Astrocyte (in vitro differentiated cells and primary cell): ENCODE measurements at regions not wholly inside any gene's neighbourhood (a gene's known extent, or its start where the extent isn't known, plus 50 kb on each side); places are given as distances from the start of the nearest gene placed in this dataset.

Source experiments
- DNase-seq: peaks from one replicate; pipeline ENCODE4 v3.0.0-alpha.2; 2010; ENCODE audit warnings: low read depth
- FAIRE-seq: peaks from 2 replicates; lab custom pipeline; 2011; peaks lifted over from hg19 to GRCh38; lab: Jason Lieb, UNC
- H2AFZ ChIP-seq: 2 replicates; pipeline ENCODE4 v1.6.0; 2012; ENCODE audit warnings: low read depth, low read length, inconsistent platforms
- H3K27ac ChIP-seq: 2 replicates; pipeline ENCODE4 v1.5.1; 2011; ENCODE audit warnings: low read depth, low read length, inconsistent platforms
- H3K27me3 ChIP-seq: 2 replicates; pipeline ENCODE4 v1.6.0; 2011; ENCODE audit warnings: low read length, inconsistent platforms; ENCODE audit not compliant: insufficient read depth
- H3K36me3 ChIP-seq: 2 replicates; pipeline ENCODE4 v1.5.1; 2011; ENCODE audit warnings: low read length, inconsistent platforms; ENCODE audit not compliant: insufficient read depth
- H3K4me1 ChIP-seq: 2 replicates; pipeline ENCODE4 v1.5.1; 2011; ENCODE audit warnings: low read length, inconsistent platforms; ENCODE audit not compliant: insufficient read depth
- H3K4me2 ChIP-seq: 2 replicates; pipeline ENCODE4 v1.6.0; 2012; ENCODE audit warnings: low read length, inconsistent platforms
- H3K4me3 ChIP-seq: 2 replicates; pipeline ENCODE4 v1.5.1; 2011; ENCODE audit warnings: low read depth, mild to moderate bottlenecking, low read length, inconsistent platforms; ENCODE audit not compliant: insufficient read depth
- H3K79me2 ChIP-seq: 2 replicates; pipeline ENCODE4 v1.6.0; 2012; ENCODE audit warnings: mild to moderate bottlenecking, low read length, inconsistent platforms; ENCODE audit not compliant: insufficient read depth
- H3K9ac ChIP-seq: 2 replicates; pipeline ENCODE4 v1.6.0; 2012; ENCODE audit warnings: mild to moderate bottlenecking, low read length, inconsistent platforms
- H3K9me3 ChIP-seq: 2 replicates; pipeline ENCODE4 v1.5.1; 2012; ENCODE audit warnings: low read depth, mild to moderate bottlenecking, low read length, inconsistent platforms; ENCODE audit not compliant: insufficient read depth
- H4K20me1 ChIP-seq: 2 replicates; pipeline ENCODE4 v1.6.0; 2012; ENCODE audit warnings: low read length, inconsistent platforms; ENCODE audit not compliant: insufficient read depth
- H3K27ac Mint-ChIP-seq: one replicate; pipeline ENCODE4 v1.8.0; 2021; ENCODE audit warnings: mild to moderate bottlenecking, mixed read lengths; ENCODE audit not compliant: unreplicated experiment
- H3K27me3 Mint-ChIP-seq: one replicate; pipeline ENCODE4 v1.8.0; 2021; ENCODE audit warnings: low read depth, mixed read lengths; ENCODE audit not compliant: unreplicated experiment
- H3K36me3 Mint-ChIP-seq: one replicate; pipeline ENCODE4 v1.8.0; 2021; ENCODE audit warnings: low read depth, mixed read lengths; ENCODE audit not compliant: unreplicated experiment
- H3K4me1 Mint-ChIP-seq: one replicate; pipeline ENCODE4 v1.8.0; 2021; ENCODE audit warnings: low read depth, mixed read lengths; ENCODE audit not compliant: unreplicated experiment
- H3K4me3 Mint-ChIP-seq: one replicate; pipeline ENCODE4 v1.8.0; 2021; ENCODE audit warnings: mild to moderate bottlenecking, moderate library complexity, mixed read lengths; ENCODE audit not compliant: unreplicated experiment
- H3K9me3 Mint-ChIP-seq: one replicate; pipeline ENCODE4 v1.8.0; 2021; ENCODE audit warnings: mild to moderate bottlenecking, mixed read lengths; ENCODE audit not compliant: unreplicated experiment
- CTCF ChIP-seq: IDR thresholded peaks from 2 replicates; pipeline ENCODE4 v1.5.1; 2011; ENCODE audit warnings: low read depth, mild to moderate bottlenecking, inconsistent platforms, low read length, moderate library complexity; ENCODE audit not compliant: insufficient read depth
- EZH2 ChIP-seq: IDR thresholded peaks from 2 replicates; pipeline ENCODE4 v1.6.1; 2012; ENCODE audit warnings: mild to moderate bottlenecking, low read length, inconsistent platforms; ENCODE audit not compliant: insufficient read depth

- Mint-ChIP-seq H3K4me3 (no peak overlapping the region), H3K27me3 (peaks cover 6% of the 10 kb centered on the region), H3K36me3 (no peaks in the 10 kb centered on the region), H3K9me3 (peaks cover 1% of the 10 kb centered on the region), H3K4me1 (peaks cover 1% of the 10 kb centered on the region), H3K27ac (no peak overlapping the region)
- Histone ChIP-seq H3K4me1 (peaks cover 26% of the 10 kb centered on the region), H2AFZ (no peak overlapping the region), H3K4me3 (no peak overlapping the region), H3K27me3 (no peaks in the 10 kb centered on the region), H3K79me2 (peaks cover 13% of the 10 kb centered on the region), H3K9ac (no peak overlapping the region), H4K20me1 (no peaks in the 10 kb centered on the region), H3K27ac (no peak overlapping the region), H3K4me2 (peak overlapping the region; percentile 8), H3K36me3 (no peaks in the 10 kb centered on the region), H3K9me3 (no peaks in the 10 kb centered on the region)
- peak; percentile 87 for FAIRE-seq
- TF ChIP-seq CTCF = no peak
- TF ChIP-seq EZH2 = no peak
- no peak for DNase-seq
Measured at GRCh38 chr12:107462428-107463332, 222.9 kb upstream of the PWP1 start.

DNA sequence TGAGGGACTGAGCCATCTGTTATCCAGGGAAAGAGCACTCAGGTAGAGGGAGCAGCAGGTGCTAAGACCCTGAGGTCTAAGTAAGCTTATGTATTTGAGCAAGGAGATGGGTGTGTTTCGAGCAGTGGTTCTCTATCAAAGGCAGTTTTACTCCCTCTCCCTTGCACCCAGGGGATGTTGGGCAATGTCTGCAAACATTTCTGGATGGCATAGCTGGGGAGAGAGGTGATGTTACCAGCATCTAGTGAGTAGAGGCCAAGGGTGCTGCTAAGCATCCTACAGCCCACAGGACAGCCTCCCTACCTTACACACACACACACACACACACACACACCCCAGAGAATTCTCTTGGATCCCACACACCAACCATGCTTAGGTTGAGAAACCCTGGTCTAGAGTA is 221.0 kb upstream of the PWP1 start:
- no peaks in the 10 kb centered on the region for H3K27me3 ChIP-seq
- peaks cover 3% of the 10 kb centered on the region for H3K4me1 Mint-ChIP-seq
- no peak overlapping the region for H3K4me2 ChIP-seq
- no peak overlapping the region for H3K4me3 Mint-ChIP-seq
- H3K9me3 Mint-ChIP-seq = peaks cover 1% of the 10 kb centered on the region
- no peaks in the 10 kb centered on the region for H3K36me3 Mint-ChIP-seq
- no peak for DNase-seq
- no peak overlapping the region for H3K27ac Mint-ChIP-seq
- H2AFZ ChIP-seq = no peak overlapping the region
- TF ChIP-seq EZH2 (no peak), CTCF (no peak)
- peaks cover 13% of the 10 kb centered on the region for H3K79me2 ChIP-seq
- H4K20me1 ChIP-seq = no peaks in the 10 kb centered on the region
- no peak for FAIRE-seq
- peaks cover 39% of the 10 kb centered on the region for H3K4me1 ChIP-seq
- H3K9me3 ChIP-seq = no peaks in the 10 kb centered on the region
- H3K36me3 ChIP-seq = no peaks in the 10 kb centered on the region
- no peak overlapping the region for H3K27ac ChIP-seq
- H3K27me3 Mint-ChIP-seq = peaks cover 6% of the 10 kb centered on the region
- H3K9ac ChIP-seq = no peak overlapping the region
- no peak overlapping the region for H3K4me3 ChIP-seq

DNA sequence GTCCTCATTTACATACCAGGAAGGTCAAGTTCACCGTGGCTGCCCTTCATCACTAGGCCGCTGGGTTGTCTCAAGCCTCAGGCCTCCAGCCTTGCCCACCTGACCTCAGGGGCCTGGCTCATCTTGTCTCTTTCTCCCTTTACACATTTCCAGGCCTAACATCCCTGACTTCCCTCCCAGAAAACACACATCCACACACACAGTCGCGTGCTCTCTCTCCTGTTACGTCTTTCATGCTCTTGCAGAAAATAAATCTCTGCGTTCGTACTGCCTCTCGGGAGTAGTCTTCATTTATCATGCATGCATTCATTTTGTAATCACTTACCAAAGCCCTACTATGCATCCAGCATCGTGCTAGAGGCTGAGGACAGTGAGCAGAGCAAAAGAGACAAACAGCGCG is 220.0 kb upstream of the PWP1 start:
- peaks cover 33% of the 10 kb centered on the region for H3K4me1 ChIP-seq
- H3K27ac Mint-ChIP-seq = no peak overlapping the region
- peaks cover 13% of the 10 kb centered on the region for H3K79me2 ChIP-seq
- no peaks in the 10 kb centered on the region for H3K36me3 ChIP-seq
- peaks cover 8% of the 10 kb centered on the region for H3K27me3 Mint-ChIP-seq
- no peaks in the 10 kb centered on the region for H3K27me3 ChIP-seq
- H3K27ac ChIP-seq = no peak overlapping the region
- H3K9ac ChIP-seq = no peak overlapping the region
- no peaks in the 10 kb centered on the region for H4K20me1 ChIP-seq
- no peak overlapping the region for H3K4me3 ChIP-seq
- H3K4me1 Mint-ChIP-seq = peaks cover 3% of the 10 kb centered on the region
- no peak overlapping the region for H3K4me2 ChIP-seq
- H2AFZ ChIP-seq = no peak overlapping the region
- no peak for FAIRE-seq
- TF ChIP-seq EZH2 (no peak), CTCF (no peak)
- peaks cover 1% of the 10 kb centered on the region for H3K9me3 Mint-ChIP-seq
- no peak overlapping the region for H3K4me3 Mint-ChIP-seq
- no peaks in the 10 kb centered on the region for H3K36me3 Mint-ChIP-seq
- no peaks in the 10 kb centered on the region for H3K9me3 ChIP-seq
- no peak for DNase-seq
